Body of pancreas (tissue), 4 donors: ENCODE measurements at regions not wholly inside any gene's neighbourhood (a gene's known extent, or its start where the extent isn't known, plus 50 kb on each side); places are given as distances from the start of the nearest gene placed in this dataset.

Experiments used
- ATAC-seq: fragments of 150-250 bp; one replicate; pipeline ENCODE4 v1.9.1; 2016
- DNase-seq, 4 donors: peaks; one replicate each; pipeline ENCODE4 v3.0.0-alpha.2; 2019
- H3K27ac ChIP-seq, 4 donors: fragments of 200-600 bp; sonication (generic); 1 replicate in 3 of 4; 2 replicates in 1 of 4; pipeline versions ENCODE4 v1.5.1 to v1.6.1; 2016 to 2019; ENCODE audit warnings: mild to moderate bottlenecking in 1 of 4, mixed read lengths in 1 of 4, moderate library complexity in 1 of 4
- H3K27me3 ChIP-seq, 2 donors: fragments of 200-600 bp; sonication (generic); one replicate each; pipeline ENCODE4 v1.6.0; 2016; ENCODE audit warnings: mild to moderate bottlenecking in 1 of 2
- H3K36me3 ChIP-seq, 2 donors: fragments of 200-600 bp; sonication (generic); replicated peaks in 1 of 2; 2 replicates each; pipeline ENCODE4 v1.5.1; 2016; ENCODE audit warnings: low read depth in 2 of 2; ENCODE audit not compliant: insufficient read depth in 1 of 2
- H3K4me1 ChIP-seq: fragments of 200-600 bp; sonication (generic); one replicate; pipeline ENCODE4 v1.6.0; 2016
- H3K4me3 ChIP-seq, 2 donors: fragments of 200-600 bp; sonication (generic); 1 replicate in 1 of 2; 2 replicates in 1 of 2; pipeline ENCODE4 v1.5.1; 2016 to 2019
- H3K9me3 ChIP-seq, 3 donors: fragments of 200-600 bp; sonication (generic); 1 replicate in 2 of 3; 2 replicates in 1 of 3; pipeline ENCODE4 v1.5.1; 2016
- POLR2A ChIP-seq, 3 donors: fragments of 450-650 bp; IDR thresholded peaks; one replicate each; pipeline ENCODE4 v1.6.1; 2016; ENCODE audit warnings: antibody characterized with exemption in 3 of 3, mild to moderate bottlenecking in 2 of 3
- WGBS, 2 donors: methylation state at CpG; one replicate each; pipeline ENCODE4 v1.1.5; 2017; 5-methylcytosine and 5-hydroxymethylcytosine counted together
- intact Hi-C: fragments of 100-400 bp; cut with DNase I; formaldehyde crosslinking; loops from one replicate; pipeline ENCODE4 v1.15.1; 2023
- TF ChIP-seq, protein P1 (sequence below), 7 experiments: fragments of 450-650 bp in 4 of 7; fragments of 200-600 bp in 3 of 7; sonication (generic) in 3 of 7; IDR thresholded peaks; one replicate each; pipeline ENCODE4 v1.5.1; 2016 to 2019; ENCODE audit warnings: antibody characterized with exemption in 7 of 7

DNA sequence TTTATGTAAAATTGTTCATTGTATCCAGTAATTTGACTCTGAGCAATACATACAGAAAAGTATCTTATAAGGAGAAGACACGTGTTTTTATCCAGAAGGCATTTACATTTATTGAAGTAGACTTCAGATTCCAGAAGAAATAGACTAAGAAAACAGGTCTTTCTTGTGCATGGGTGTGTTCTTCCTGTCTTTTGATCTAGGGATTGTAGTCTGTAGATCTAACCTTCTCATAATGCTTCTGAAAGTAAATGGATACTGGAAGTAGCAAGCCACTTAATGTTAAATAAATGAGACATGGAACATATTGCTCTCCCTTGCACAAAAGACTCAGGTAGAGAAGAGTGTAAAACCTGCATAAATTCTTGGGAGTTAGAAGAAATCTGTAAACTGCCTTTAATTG, 853.2 kb upstream of the B3GALT2 start:
- ATAC-seq, result no peak

DNA sequence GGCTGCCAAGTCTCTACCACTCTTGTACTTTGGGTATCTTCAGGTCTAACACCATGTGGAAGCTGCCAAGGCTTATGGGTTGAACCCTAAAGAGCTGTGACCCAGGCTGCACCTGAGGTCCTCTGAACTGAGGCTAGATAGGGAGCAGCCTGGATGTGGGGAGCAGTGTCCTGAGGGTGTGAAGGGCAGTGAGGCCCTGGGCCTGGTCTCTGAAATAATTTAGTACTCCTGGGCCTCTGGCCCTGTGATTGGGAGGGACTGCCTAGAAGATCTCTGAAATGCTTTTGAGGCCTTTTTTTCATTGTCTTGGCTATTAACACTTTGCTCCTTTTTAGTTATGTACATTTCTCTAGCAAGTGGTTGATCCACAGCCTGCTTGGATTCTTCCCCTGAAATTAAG, 847.2 kb upstream of the B3GALT2 start:
- Histone ChIP-seq H3K4me1 (no peaks in the 10 kb centered on the region), H3K27ac (no peak overlapping the region), H3K36me3 (no peaks in the 10 kb centered on the region), H3K9me3 (peaks cover 0 to 6% (median 0%) of the 10 kb centered on the region in 3 donors), H3K27me3 (no peaks in the 10 kb centered on the region), H3K4me3 (no peak overlapping the region)
- TF ChIP-seq, protein P1, sequence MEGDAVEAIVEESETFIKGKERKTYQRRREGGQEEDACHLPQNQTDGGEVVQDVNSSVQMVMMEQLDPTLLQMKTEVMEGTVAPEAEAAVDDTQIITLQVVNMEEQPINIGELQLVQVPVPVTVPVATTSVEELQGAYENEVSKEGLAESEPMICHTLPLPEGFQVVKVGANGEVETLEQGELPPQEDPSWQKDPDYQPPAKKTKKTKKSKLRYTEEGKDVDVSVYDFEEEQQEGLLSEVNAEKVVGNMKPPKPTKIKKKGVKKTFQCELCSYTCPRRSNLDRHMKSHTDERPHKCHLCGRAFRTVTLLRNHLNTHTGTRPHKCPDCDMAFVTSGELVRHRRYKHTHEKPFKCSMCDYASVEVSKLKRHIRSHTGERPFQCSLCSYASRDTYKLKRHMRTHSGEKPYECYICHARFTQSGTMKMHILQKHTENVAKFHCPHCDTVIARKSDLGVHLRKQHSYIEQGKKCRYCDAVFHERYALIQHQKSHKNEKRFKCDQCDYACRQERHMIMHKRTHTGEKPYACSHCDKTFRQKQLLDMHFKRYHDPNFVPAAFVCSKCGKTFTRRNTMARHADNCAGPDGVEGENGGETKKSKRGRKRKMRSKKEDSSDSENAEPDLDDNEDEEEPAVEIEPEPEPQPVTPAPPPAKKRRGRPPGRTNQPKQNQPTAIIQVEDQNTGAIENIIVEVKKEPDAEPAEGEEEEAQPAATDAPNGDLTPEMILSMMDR (IDR thresholded peaks at IDR 0.05), result no peak
- TF ChIP-seq POLR2A (IDR thresholded peaks at IDR 0.05), result no peak
- ATAC-seq (no peak), DNase-seq (no peak)
- intact Hi-C loops, result no loop called here

More for the DNA sequence above, 853.2 kb upstream of the B3GALT2 start:
- H3K9me3 ChIP-seq, result no peaks in the 10 kb centered on the region
- intact Hi-C loops, result no loop called here
- H3K36me3 ChIP-seq, result no peaks in the 10 kb centered on the region
- DNase-seq, result no peak
- TF ChIP-seq, protein P1 (IDR thresholded peaks at IDR 0.05), result no peak
- TF ChIP-seq POLR2A (IDR thresholded peaks at IDR 0.05), result no peak
- WGBS, 2 donors, result 51 to 59% methylated on average over 1 of the region's 1 CpG
- H3K4me3 ChIP-seq, result no peak overlapping the region
- no peaks in the 10 kb centered on the region for H3K27me3 ChIP-seq
- no peak overlapping the region for H3K27ac ChIP-seq
- H3K4me1 ChIP-seq, result no peaks in the 10 kb centered on the region

- no peak overlapping the region for H3K27ac ChIP-seq
- ATAC-seq (no peak), DNase-seq (no peak)
- TF ChIP-seq POLR2A (IDR thresholded peaks at IDR 0.05), result no peak
- TF ChIP-seq, protein P1 (IDR thresholded peaks at IDR 0.05), result no peak
- no peaks in the 10 kb centered on the region for H3K27me3 ChIP-seq
- H3K9me3 ChIP-seq, result peaks cover 0 to 3% (median 0%) of the 10 kb centered on the region in 3 donors
- no peaks in the 10 kb centered on the region for H3K36me3 ChIP-seq
- no peaks in the 10 kb centered on the region for H3K4me1 ChIP-seq
- H3K4me3 ChIP-seq, result no peak overlapping the region
- intact Hi-C loops, result no loop called here
- WGBS, 2 donors, result 27 to 35% methylated on average over 1 of the region's 1 CpG
Measured at GRCh38 chr1:194028002-194028401, 841.6 kb upstream of the B3GALT2 start.

DNA sequence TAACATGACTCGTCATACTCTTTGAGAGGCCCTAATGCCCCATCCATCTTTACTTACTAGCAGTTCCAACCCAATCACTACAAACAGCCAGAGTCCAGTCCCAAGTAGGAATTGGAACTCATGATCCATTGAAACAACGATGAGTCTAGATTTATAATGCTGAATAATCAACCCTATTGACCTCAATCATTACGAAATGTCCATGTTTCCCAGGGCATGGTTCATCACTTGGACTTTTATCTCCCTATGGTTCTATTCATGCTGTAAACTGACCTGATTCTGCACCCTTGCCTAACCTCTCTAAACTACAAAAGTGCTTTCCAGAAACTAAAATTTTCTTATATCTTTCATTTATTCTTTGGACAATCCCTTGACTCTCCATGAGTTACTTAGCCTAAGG, 840.0 kb upstream of the B3GALT2 start:
- no peak overlapping the region for H3K27ac ChIP-seq
- 76 to 77% methylated on average over 3 of the region's 3 CpGs for WGBS, 2 donors
- no peak for ATAC-seq
- intact Hi-C loops, result no loop called here
- H3K4me3 ChIP-seq, result no peak overlapping the region
- H3K36me3 ChIP-seq, result no peaks in the 10 kb centered on the region
- DNase-seq, result no peak
- peaks cover 0 to 3% (median 0%) of the 10 kb centered on the region in 3 donors for H3K9me3 ChIP-seq
- H3K4me1 ChIP-seq, result no peaks in the 10 kb centered on the region
- no peaks in the 10 kb centered on the region for H3K27me3 ChIP-seq
- no peak for TF ChIP-seq POLR2A (IDR thresholded peaks at IDR 0.05)
- TF ChIP-seq, protein P1 (IDR thresholded peaks at IDR 0.05), result no peak

- intact Hi-C loops, result no loop called here
- Histone ChIP-seq H3K4me1 (no peaks in the 10 kb centered on the region), H3K27me3 (no peaks in the 10 kb centered on the region), H3K27ac (no peak overlapping the region), H3K9me3 (peaks cover 0 to 3% (median 0%) of the 10 kb centered on the region in 3 donors), H3K36me3 (no peaks in the 10 kb centered on the region), H3K4me3 (no peak overlapping the region)
- 36 to 47% methylated on average over 2 of the region's 2 CpGs for WGBS, 2 donors
- ATAC-seq (no peak), DNase-seq (no peak)
- TF ChIP-seq, protein P1 (IDR thresholded peaks at IDR 0.05), result no peak
- TF ChIP-seq POLR2A (IDR thresholded peaks at IDR 0.05), result no peak
Measured at GRCh38 chr1:194024659-194025058, 838.2 kb upstream of the B3GALT2 start.
